ENCODE measurements at regions not wholly inside any gene's neighbourhood (a gene's known extent, or its start where the extent isn't known, plus 50 kb on each side); places are given as distances from the start of the nearest gene placed in this dataset.

- DNase-seq, result no peak
Measured at GRCh38 chr7:130971297-130971696, 237.3 kb upstream of the KLF14 start.

DNA sequence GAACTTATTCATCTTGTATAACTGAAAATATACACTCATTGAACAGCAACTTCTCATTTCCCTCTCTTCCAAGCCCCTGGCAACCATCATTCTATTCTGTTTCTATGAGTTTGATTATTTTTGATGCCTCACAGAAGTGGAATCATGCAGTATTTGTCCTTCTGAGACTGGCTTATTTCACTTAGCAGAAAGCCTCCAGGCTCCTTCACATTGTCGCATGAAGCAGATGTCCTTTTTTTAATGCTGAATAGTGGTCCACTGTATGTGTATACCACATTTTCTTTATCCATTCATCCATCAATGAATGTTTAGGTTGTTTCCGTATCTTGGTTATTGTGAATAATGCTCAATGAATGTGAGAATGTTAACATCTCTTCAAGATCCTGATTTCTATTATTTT is 238.2 kb upstream of the KLF14 start:
- DNase-seq, result no peak

- no peak for DNase-seq
Measured at GRCh38 chr7:130973637-130974036, 239.6 kb upstream of the KLF14 start.

GRCh38 chr7:130974169-130974568 is 240.2 kb upstream of the KLF14 start:
- DNase-seq, result no peak

- DNase-seq, result no peak
Measured at GRCh38 chr7:130974794-130975193, 240.8 kb upstream of the KLF14 start.

GRCh38 chr7:130975731-130976130 is 241.7 kb upstream of the KLF14 start:
- no peak for DNase-seq

- DNase-seq, result no peak
Measured at GRCh38 chr7:130982160-130982638, 248.2 kb upstream of the KLF14 start.

DNA sequence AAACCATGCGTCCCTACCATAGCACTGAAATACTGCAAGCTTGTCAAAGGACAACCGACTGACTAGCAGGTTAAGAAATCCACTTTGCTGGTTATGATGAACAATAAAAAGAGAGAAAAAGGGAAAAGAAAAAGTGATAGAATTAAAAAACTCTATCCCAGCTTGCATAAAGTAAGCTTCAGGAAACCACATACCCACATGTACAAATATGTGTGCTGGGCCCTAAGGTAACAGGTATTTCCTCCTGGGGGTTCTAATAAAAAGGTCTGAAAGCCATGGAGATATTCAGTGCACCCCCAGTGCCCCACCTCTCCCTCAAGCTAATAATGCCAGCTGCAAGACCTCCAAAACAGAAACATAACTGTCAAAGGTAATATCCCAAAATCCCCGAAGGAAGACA is 248.6 kb upstream of the KLF14 start:
- no peak for DNase-seq

DNA sequence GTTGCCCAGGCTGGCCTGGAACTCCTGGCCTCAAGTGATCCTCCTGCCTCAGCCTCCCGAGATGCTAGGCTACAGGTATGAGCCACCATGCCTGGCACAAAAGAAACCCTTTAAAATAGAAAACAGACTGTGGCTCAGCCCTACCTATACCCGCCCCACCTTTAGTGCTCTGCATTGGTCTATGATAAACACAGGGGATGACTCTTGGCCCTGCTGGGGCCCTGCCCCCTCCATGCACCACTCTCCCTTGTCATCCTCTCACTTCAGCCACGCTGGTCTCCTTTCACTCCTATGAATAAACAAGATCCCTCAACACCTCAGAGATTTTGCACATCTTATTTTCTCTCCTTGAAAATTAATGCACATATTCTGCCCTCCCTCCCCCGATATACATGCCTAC is 251.4 kb upstream of the KLF14 start:
- no peak for DNase-seq

- DNase-seq, result no peak
Measured at GRCh38 chr7:130986261-130986690, 252.3 kb upstream of the KLF14 start.

DNA sequence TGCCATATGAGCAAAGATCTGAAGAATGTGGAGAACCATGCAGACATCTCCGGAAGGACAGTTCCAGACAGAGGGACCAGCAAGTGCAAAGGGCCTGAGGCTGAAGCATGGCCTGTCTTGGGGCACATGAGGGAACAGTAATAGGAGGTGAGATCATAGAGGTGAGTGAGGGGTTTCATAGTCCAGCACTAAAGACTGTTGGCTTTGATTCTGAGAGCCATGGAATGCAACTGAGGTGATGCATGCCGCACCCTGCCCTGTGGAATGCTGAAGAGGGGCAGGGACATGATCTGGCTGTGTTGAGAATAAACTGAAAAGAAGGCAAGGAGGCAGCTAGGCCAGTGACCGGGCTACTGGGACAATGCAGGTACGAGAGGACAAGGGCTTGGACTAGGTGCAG is 253.1 kb upstream of the KLF14 start:
- DNase-seq, result no peak

DNA sequence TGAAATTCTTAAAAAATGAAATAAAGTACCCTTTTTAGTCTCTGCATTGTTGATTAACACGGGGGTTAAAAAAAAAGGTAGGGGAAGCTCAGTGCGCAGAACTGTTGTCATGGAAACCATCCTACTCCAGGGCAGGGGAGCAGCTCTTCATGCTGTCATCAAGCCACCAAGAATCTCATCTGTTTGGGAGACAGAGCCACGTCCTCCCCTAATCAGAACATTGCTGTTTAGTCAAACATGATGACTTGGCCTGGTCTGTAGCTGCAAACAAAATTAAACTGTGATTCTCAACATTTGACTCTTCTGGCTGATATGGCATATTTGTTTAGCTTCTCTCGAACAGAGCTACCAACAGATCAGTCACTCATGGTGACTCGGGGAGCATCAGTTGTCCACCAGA is 254.4 kb upstream of the KLF14 start:
- no peak for DNase-seq

- no peak for DNase-seq
Measured at GRCh38 chr7:130989101-130989795, 255.2 kb upstream of the KLF14 start.

DNA sequence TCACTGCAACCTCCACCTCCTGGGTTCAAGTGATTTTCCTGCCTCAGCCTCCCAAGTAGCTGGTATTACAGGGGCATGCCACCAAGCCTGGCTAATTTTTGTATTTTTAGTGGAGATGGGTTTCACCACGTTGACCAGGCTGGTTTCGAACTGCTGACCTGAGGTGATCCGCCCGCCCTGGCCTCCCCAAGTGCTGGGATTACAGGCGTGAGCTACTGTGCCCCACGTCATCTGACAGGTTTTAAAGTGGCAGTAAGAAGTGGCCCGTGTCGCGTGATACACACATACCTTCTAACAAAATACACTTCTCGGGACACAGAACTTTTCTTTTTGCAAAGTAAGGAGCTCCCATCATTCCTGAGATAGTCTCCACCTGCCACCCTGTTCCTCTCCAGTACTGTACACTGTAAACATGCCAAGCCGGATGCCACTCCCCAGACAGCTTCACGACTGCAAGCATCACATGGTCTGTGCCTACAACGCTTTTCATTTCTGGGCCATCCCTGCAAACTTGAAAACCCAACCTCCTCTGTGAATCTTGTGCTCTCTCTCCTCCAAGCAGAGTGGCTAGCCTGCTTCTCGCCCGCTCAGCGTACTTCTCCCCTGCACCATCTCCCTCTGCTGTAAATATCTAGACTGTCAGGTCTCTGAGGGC is 256.3 kb upstream of the KLF14 start:
- DNase-seq, result no peak

- no peak for DNase-seq
Measured at GRCh38 chr7:130993671-130994365, 259.8 kb upstream of the KLF14 start.

DNA sequence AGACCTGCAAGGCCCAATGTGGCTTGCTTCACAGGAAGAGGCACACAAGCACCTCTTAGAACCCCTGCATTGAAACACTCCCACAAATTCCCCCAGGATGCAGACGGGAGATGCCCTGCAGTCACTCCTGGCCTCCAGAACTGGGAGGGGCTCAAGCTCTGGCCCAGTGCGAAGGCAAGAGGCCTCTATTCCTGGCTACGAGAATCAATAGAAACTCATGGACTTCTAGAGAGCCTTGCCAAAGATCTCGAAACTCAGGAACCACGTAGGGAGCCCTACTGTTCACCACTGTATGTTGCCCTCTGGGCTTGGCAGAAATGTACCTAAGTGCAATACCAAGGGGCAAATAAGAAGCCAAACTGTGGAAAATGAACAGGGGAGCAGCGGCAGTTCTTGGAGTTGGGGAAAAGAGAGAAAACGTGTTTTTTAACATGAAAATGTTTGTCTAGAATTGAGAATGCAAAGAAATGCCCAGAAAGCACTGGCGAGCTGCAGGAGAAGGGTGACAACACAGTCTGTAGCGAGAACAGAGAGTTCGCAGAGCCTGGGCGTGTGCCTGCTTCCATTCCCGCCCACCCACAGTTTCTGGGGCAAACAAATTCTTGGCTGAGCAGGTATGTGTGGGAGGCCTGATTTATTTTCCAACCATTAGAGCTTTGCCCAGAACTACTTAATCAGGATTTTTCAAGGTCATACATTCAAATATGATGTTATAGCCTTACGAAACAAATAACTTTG is 260.5 kb upstream of the KLF14 start:
- no peak for DNase-seq

DNA sequence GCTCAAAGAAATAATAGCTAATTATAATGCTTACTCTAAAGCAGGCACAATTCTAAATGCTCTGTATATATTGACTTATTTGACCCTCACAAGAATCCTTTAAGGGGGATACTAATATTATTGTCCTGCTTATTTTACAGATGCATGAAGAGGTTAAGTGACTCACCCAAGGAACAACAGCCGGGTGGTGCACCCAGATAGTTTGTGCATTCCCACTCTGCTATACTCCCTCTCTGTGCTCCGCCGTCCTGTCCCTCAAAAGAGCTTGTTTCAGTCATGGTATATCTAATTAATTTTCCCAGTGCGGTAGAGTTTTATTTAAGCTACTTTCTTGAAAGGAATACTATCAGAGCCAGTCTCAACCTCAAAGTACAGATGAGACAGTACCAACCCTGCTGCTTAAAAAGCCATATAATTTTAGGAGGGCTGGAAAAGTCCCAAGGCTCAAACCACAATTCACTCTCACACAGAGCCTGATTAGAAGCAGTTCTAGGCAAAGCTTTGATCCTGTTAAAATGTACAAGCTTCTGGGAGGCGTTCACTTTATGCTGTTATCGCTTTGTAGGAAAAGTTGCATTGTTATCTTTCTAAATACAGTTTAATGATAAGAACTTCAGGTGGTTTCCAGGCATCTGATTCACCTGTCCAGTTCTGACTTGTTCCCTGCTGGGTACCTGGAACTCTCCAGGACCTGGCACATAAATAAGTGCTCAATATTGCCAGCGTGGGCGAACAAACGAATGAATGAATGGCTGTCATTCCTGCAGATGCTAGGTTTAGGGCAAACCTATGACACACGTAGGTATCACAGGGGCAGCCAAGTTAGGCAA is 261.5 kb upstream of the KLF14 start:
- no peak for DNase-seq

GRCh38 chr7:130996205-130996832 is 262.3 kb upstream of the KLF14 start:
- no peak for DNase-seq

GRCh38 chr7:130996833-130997231 is 262.8 kb upstream of the KLF14 start:
- DNase-seq, result no peak

DNA sequence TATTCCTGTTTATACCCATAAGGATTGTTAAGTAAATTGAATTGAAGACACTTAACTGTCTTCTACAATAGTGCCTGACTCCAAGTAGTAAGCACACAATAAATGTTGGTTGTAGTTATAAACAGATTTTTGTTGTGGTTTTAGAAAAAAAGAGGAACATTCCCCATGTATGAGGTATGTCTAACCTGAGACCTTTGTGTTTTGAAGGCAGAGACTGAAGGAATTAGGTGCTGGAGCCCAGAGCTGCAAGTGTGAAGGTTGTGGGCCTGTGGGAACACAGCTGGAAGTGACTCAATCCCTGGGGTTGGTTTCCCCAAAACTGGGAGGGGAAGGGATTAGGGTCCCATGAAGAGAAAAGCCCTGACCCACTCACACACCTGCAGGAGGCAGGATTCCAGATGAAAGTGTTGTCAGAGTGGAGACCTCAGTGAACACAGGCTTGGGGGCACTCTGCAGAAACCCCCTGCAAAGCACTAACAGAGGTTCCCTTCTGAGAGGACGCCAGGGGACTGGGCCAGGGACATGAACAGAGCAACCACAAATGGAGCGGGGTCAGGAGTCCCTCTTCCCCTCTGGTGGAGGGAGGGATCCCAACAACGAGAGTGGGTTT is 265.1 kb upstream of the KLF14 start:
- DNase-seq, result no peak

GRCh38 chr7:130999926-131000325 is 265.9 kb upstream of the KLF14 start:
- DNase-seq, result no peak
